Gastrocnemius medialis (tissue), 4 donors: ENCODE measurements at regions not wholly inside any gene's neighbourhood (a gene's known extent, or its start where the extent isn't known, plus 50 kb on each side); places are given as distances from the start of the nearest gene placed in this dataset.

Experiments
- CTCF ChIP-seq, 5 experiments: fragments of 450-650 bp in 3 of 5; fragments of 200-600 bp in 2 of 5; sonication (generic) in 2 of 5; IDR thresholded peaks in 4 of 5; conservative IDR thresholded peaks in 1 of 5; 1 replicate in 4 of 5; 2 replicates in 1 of 5; pipeline ENCODE4 v1.5.1; 2016 to 2019; ENCODE audit warnings: antibody characterized with exemption in 5 of 5, mild to moderate bottlenecking in 3 of 5, moderate library complexity in 3 of 5
- POLR2A ChIP-seq, 2 donors: fragments of 450-650 bp; IDR thresholded peaks; one replicate each; pipeline ENCODE4 v1.6.1; 2017; ENCODE audit warnings: antibody characterized with exemption in 2 of 2, mild to moderate bottlenecking in 2 of 2, moderate library complexity in 2 of 2

DNA sequence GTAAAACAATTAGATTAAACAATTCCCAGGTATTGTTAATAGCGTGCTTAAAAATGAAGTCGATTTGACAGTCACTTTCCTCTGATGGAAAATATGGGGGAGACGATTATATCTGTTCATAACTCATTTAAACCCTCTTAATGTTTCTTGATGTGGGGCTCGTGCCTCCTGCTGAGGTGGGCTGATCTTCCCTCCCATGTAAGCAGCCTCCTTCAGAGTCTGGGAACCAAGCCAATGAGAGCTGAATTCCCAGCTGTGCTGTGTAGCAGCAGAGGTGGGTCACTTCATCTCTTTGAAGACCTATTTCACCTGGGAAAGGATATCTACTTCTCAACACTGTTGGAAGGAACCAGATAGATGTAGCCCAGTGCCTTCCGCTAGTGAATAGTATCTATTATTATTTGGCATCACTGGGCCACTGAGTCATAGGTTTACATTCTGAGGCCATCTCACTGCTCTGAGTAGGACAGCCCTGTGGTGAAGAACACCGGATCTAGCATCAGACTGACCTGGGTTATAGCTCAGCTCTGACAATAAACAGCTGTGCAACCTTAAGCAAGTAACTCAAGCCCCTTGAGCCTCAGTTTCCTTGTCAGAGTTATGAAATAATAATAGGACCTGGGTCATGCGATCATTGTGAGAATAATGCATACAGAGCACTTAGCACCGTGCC is 85.3 kb upstream of the C16orf82 start:
- no peak for TF ChIP-seq POLR2A (IDR thresholded peaks at IDR 0.05)
- TF ChIP-seq CTCF (IDR thresholded peaks at IDR 0.05 in 4 of 5, conservative IDR thresholded peaks at IDR 0.05 in 1 of 5), result no peak
